ENCODE measurements at regions not wholly inside any gene's neighbourhood (a gene's known extent, or its start where the extent isn't known, plus 50 kb on each side); places are given as distances from the start of the nearest gene placed in this dataset.

DNA sequence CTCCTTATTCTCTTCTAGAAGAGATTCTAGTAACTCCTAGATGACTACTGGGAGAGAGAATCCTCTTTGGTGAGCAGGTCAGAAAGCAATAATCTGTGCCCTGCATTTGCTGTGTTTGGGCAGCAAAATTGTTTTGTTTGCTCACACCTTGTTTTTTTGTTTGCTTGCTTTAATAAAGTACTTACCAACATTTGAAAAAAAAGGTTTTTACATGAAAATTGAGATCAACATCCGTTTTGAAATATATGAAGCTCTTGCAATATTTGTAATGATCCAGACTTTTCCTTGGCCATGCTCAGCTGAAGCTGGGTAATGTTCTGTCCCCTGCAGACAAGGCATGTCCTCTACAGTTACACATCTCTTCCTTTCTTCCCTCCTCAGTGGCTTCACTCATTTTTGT, 62.2 kb downstream of the DIPK2A start:
- ChIA-PET POLR2A (no interaction called here), CTCF (interaction anchor here (2.1 kb wide), 1 partner anchor 16 kb away, joined by 5 read pairs; no protein-coding TSS in a partner anchor)
- TF ChIP-seq, protein P1, sequence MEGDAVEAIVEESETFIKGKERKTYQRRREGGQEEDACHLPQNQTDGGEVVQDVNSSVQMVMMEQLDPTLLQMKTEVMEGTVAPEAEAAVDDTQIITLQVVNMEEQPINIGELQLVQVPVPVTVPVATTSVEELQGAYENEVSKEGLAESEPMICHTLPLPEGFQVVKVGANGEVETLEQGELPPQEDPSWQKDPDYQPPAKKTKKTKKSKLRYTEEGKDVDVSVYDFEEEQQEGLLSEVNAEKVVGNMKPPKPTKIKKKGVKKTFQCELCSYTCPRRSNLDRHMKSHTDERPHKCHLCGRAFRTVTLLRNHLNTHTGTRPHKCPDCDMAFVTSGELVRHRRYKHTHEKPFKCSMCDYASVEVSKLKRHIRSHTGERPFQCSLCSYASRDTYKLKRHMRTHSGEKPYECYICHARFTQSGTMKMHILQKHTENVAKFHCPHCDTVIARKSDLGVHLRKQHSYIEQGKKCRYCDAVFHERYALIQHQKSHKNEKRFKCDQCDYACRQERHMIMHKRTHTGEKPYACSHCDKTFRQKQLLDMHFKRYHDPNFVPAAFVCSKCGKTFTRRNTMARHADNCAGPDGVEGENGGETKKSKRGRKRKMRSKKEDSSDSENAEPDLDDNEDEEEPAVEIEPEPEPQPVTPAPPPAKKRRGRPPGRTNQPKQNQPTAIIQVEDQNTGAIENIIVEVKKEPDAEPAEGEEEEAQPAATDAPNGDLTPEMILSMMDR (IDR thresholded peaks at IDR 0.05; ENCODE audit: control extremely low read depth, extremely low read depth, low read depth, missing control alignments): no peak
- no peak for DNase-seq (ENCODE audit: extremely low spot score)

DNA sequence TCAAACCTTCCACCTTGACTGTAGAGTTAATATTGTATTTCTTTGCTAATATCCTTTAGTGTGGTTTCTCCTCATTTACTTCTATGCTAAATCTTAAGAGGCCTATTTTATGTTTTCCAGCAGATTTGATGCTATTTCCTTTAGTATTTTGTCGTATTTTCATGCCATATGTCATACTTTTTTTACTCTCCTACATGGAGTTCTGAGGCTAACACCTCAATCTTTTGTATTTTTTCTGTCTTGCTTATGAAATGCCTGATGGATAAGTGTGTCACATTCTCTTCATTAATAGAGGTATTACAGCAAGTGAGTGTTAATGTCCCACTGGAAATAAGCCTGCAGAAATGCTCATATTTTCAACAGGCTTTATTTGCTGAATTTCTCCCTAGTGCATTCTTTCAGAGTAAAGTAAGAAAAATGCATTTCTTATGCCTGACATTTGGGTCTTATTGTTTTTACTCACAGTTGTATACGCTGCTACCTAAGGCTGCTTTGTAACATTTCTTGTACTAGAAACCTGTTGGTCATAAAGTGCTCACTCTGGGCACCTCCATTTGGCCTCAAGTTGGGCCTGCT, 63.2 kb downstream of the DIPK2A start:
- ChIA-PET POLR2A (no interaction called here), CTCF (no interaction called here)
- TF ChIP-seq, protein P1 (IDR thresholded peaks at IDR 0.05; ENCODE audit: control extremely low read depth, extremely low read depth, low read depth, missing control alignments): no peak
- DNase-seq (ENCODE audit: extremely low spot score): no peak

DNA sequence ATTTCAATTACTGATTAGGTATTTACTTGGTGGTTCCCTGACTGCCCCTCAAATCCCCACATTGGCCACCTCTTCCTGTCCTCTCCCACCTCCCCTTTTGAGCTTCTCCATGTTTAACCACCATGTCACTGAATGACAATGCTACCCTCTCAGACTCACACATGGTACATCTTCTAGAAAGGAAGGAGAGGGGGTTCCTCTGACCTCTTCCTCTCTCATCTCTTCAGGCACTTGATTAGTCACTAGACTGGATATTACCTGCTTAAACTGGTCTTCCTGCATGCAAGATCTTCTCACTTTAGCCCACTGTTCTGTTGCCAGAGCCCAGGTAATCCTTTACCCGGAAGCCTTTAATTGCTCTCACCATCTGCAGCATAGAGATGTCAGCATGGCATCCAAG, 64.9 kb downstream of the DIPK2A start:
- no peak for DNase-seq (ENCODE audit: extremely low spot score)
- ChIA-PET CTCF (no interaction called here), POLR2A (no interaction called here)
- TF ChIP-seq, protein P1 (IDR thresholded peaks at IDR 0.05; ENCODE audit: control extremely low read depth, extremely low read depth, low read depth, missing control alignments): no peak

DNA sequence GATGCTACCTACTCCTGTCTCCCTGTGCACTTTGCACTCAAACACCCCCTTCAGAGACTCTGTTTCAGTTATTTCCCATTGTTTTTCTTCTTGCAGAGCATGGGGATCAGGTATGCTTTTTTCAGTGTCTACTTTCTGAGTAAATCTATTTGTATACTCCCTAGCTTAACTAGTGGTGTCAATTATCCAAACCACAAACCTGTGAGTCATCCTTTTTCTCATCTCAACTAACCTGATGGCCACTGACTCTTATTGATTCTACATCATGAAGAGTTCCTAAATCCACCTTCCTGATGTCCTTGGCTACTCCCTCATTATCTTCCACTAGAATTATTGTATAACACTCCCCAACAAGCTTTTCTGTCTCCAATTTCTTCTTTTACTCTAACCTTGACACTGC, 68.0 kb downstream of the DIPK2A start:
- TF ChIP-seq, protein P1 (IDR thresholded peaks at IDR 0.05; ENCODE audit: control extremely low read depth, extremely low read depth, low read depth, missing control alignments): no peak
- ChIA-PET POLR2A (no interaction called here), CTCF (no interaction called here)
- no peak for DNase-seq (ENCODE audit: extremely low spot score)

DNA sequence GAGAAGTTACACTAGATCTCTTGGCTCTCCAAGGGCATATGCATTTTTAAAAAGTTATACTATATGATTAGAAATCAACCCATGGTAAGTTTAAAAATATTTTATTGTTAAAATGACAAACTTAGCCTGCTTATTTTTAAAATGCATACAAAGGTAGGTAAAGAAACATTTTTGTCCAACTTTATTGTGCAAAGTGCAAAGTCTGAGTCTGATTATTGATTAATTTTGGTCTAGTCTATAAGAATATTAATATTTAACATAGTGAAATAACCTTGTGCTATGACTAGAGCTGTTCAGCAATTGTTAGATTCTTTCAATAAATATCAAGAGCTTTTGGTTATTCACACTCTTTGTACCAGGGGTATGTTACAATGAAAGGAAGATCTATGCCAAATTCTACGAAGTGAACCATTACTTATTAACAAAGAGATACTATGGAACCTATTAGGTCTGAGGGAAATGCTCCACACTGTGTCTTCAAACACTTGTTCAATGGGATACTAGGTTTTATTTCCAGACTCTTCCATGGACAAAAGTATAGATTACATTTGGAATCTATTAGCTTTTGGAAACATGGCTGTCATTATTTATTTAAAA, 70.4 kb downstream of the DIPK2A start:
- no peak for DNase-seq (ENCODE audit: extremely low spot score)
- TF ChIP-seq, protein P1 (IDR thresholded peaks at IDR 0.05; ENCODE audit: control extremely low read depth, extremely low read depth, low read depth, missing control alignments): no peak
- CTCF ChIA-PET: no interaction called here
- POLR2A ChIA-PET: no interaction called here

DNA sequence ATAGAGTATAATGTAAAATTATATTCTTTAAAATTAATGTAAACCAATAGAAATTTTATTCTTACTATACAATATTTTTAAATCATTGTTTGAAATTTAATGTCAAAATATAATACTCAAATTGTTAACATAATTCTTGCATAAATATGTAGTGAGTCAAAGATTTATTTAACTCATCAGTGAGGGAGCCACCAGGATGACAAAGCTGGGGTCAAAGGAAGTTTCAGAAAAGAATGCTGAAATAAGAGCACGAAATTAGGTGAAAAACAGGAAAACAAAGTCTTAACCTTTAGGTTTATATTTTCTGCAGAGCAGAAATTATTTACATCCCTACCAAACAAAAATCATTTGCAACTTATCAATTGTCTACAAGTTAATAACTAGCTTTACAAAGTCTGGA, 74.1 kb downstream of the DIPK2A start:
- ChIA-PET POLR2A (no interaction called here), CTCF (interaction anchor here (2.1 kb wide), 1 partner anchor 12 kb away, joined by 5 read pairs; no protein-coding TSS in a partner anchor)
- no peak for DNase-seq (ENCODE audit: extremely low spot score)
- TF ChIP-seq, protein P1 (IDR thresholded peaks at IDR 0.05; ENCODE audit: control extremely low read depth, extremely low read depth, low read depth, missing control alignments): no peak

All from GM10248 (cell line).